H9 (cell line): ENCODE measurements at regions not wholly inside any gene's neighbourhood (a gene's known extent, or its start where the extent isn't known, plus 50 kb on each side); places are given as distances from the start of the nearest gene placed in this dataset.

Source experiments
- DNase-seq: peaks from one replicate; pipeline ENCODE4 v3.0.0-alpha.2; 2017
- H2AFZ ChIP-seq: one replicate; pipeline ENCODE4 v1.6.1; 2013; ENCODE audit warnings: mild to moderate bottlenecking, low read length, control low read depth, moderate library complexity
- H2AK5ac ChIP-seq: 2 replicates; pipeline ENCODE4 v1.6.1; 2013; ENCODE audit warnings: low read length, control low read depth, mixed read lengths; ENCODE audit not compliant: insufficient read length
- H2BK120ac ChIP-seq: one replicate; pipeline ENCODE4 v1.6.1; 2013; ENCODE audit warnings: low read depth, mild to moderate bottlenecking, low read length, control low read depth, inconsistent platforms; ENCODE audit not compliant: poor library complexity, severe bottlenecking
- H2BK12ac ChIP-seq: 2 replicates; pipeline ENCODE4 v1.6.1; 2013; ENCODE audit warnings: low read length, control low read depth, mixed read lengths, low read depth; ENCODE audit not compliant: insufficient read length
- H2BK15ac ChIP-seq: 2 replicates; pipeline ENCODE4 v1.6.1; 2013; ENCODE audit warnings: low read depth, low read length, control low read depth
- H2BK20ac ChIP-seq: one replicate; pipeline ENCODE4 v1.6.1; 2013; ENCODE audit warnings: low read depth, mild to moderate bottlenecking, low read length, control low read depth, inconsistent platforms; ENCODE audit not compliant: poor library complexity, severe bottlenecking
- H2BK5ac ChIP-seq: 2 replicates; pipeline ENCODE4 v1.6.1; 2013; ENCODE audit warnings: low read length, control low read depth, mixed read lengths; ENCODE audit not compliant: insufficient read length
- H3K14ac ChIP-seq: 2 replicates; pipeline ENCODE4 v1.6.1; 2013; ENCODE audit warnings: low read length, control low read depth; ENCODE audit not compliant: insufficient read depth
- H3K18ac ChIP-seq: 2 replicates; pipeline ENCODE4 v1.6.1; 2013; ENCODE audit warnings: low read depth, mild to moderate bottlenecking, mixed read lengths, low read length, control low read depth; ENCODE audit not compliant: insufficient read length
- H3K23ac ChIP-seq: 2 replicates; pipeline ENCODE4 v1.6.1; 2013; ENCODE audit warnings: low read length, control low read depth, mixed read lengths, low read depth; ENCODE audit not compliant: insufficient read length
- H3K23me2 ChIP-seq: 2 replicates; pipeline ENCODE4 v1.6.1; 2013; ENCODE audit warnings: low read depth, mild to moderate bottlenecking, mixed read lengths, low read length, control low read depth; ENCODE audit not compliant: insufficient read length, poor library complexity, severe bottlenecking
- H3K27ac ChIP-seq: 2 replicates; pipeline ENCODE4 v1.5.1; 2013; ENCODE audit warnings: low read length, control low read depth, mixed read lengths, low read depth; ENCODE audit not compliant: insufficient read length
- H3K27me3 ChIP-seq: 2 replicates; pipeline ENCODE4 v1.6.1; 2013; ENCODE audit warnings: low read length, control low read depth, inconsistent platforms; ENCODE audit not compliant: insufficient read depth
- H3K4ac ChIP-seq: 2 replicates; pipeline ENCODE4 v1.6.1; 2013; ENCODE audit warnings: low read depth, mild to moderate bottlenecking, control low read depth, inconsistent platforms, low read length, moderate library complexity
- H3K4me1 ChIP-seq: 2 replicates; pipeline ENCODE4 v1.6.1; 2013; ENCODE audit warnings: low read length, control low read depth, inconsistent platforms; ENCODE audit not compliant: insufficient read depth
- H3K4me2 ChIP-seq: 2 replicates; pipeline ENCODE4 v1.6.1; 2013; ENCODE audit warnings: low read length, control low read depth, mixed read lengths; ENCODE audit not compliant: insufficient read length, insufficient read depth
- H3K56ac ChIP-seq: 2 replicates; pipeline ENCODE4 v1.6.1; 2013; ENCODE audit warnings: low read depth, mild to moderate bottlenecking, mixed read lengths, low read length, control low read depth; ENCODE audit not compliant: insufficient read length
- H3K79me1 ChIP-seq: 2 replicates; pipeline ENCODE4 v1.6.1; 2013; ENCODE audit warnings: low read depth, mild to moderate bottlenecking, moderate library complexity, low read length, control low read depth, inconsistent platforms; ENCODE audit not compliant: insufficient read depth, poor library complexity, severe bottlenecking
- H3K79me2 ChIP-seq: 2 replicates; pipeline ENCODE4 v1.6.1; 2013; ENCODE audit warnings: low read length, control low read depth, inconsistent platforms; ENCODE audit not compliant: insufficient read depth
- H3K9ac ChIP-seq: 2 replicates; pipeline ENCODE4 v1.6.1; 2013; ENCODE audit warnings: low read length, control low read depth, mixed read lengths; ENCODE audit not compliant: insufficient read length; ENCODE audit errors: extremely low read depth
- H3K9me3 ChIP-seq: one replicate; pipeline ENCODE4 v1.6.1; 2013; ENCODE audit warnings: low read depth, low read length, inconsistent platforms; ENCODE audit not compliant: control insufficient read depth
- H3T11ph ChIP-seq: one replicate; pipeline ENCODE4 v1.6.1; 2013; ENCODE audit warnings: mild to moderate bottlenecking, low read length, control low read depth, inconsistent platforms
- H4K20me1 ChIP-seq: one replicate; pipeline ENCODE4 v1.6.1; 2013; ENCODE audit not compliant: control insufficient read depth, insufficient read length, insufficient read depth
- H4K5ac ChIP-seq: 2 replicates; pipeline ENCODE4 v1.6.1; 2013; ENCODE audit warnings: low read depth, mild to moderate bottlenecking, mixed read lengths, low read length, control low read depth; ENCODE audit not compliant: insufficient read length
- H4K8ac ChIP-seq: replicated peaks from 2 replicates; pipeline ENCODE4 v1.6.1; 2013; ENCODE audit warnings: low read length, control low read depth, mixed read lengths, low read depth; ENCODE audit not compliant: insufficient read length
- H4K91ac ChIP-seq: 2 replicates; pipeline ENCODE4 v1.6.1; 2013; ENCODE audit warnings: low read depth, mild to moderate bottlenecking, moderate library complexity, mixed read lengths, low read length, control low read depth; ENCODE audit not compliant: insufficient read length
- H3K27ac Mint-ChIP-seq, 3 experiments: 2 replicates in 2 of 3; 3 replicates in 1 of 3; pipeline ENCODE4 v1.8.0; 2020 to 2021; ENCODE audit warnings: mixed read lengths in 3 of 3, mild to moderate bottlenecking in 1 of 3, moderate library complexity in 1 of 3
- H3K27me3 Mint-ChIP-seq: 2 replicates; pipeline ENCODE4 v1.8.0; 2021; ENCODE audit warnings: low read depth, mild to moderate bottlenecking, moderate library complexity, mixed read lengths
- H3K36me3 Mint-ChIP-seq, 3 experiments: 2 replicates in 2 of 3; 3 replicates in 1 of 3; pipeline ENCODE4 v1.8.0; 2020 to 2021; ENCODE audit warnings: low read depth in 3 of 3, mixed read lengths in 3 of 3; ENCODE audit not compliant: insufficient read depth in 1 of 3
- H3K4me1 Mint-ChIP-seq, 2 experiments: 2 replicates each; pipeline ENCODE4 v1.8.0; 2020; ENCODE audit warnings: mixed read lengths in 2 of 2
- H3K4me3 Mint-ChIP-seq, 2 experiments: 2 replicates in 1 of 2; 3 replicates in 1 of 2; pipeline ENCODE4 v1.8.0; 2020 to 2021; ENCODE audit warnings: mild to moderate bottlenecking in 2 of 2, mixed read lengths in 2 of 2, moderate library complexity in 1 of 2
- H3K9me3 Mint-ChIP-seq, 2 experiments: 2 replicates in 1 of 2; 3 replicates in 1 of 2; pipeline ENCODE4 v1.8.0; 2020; ENCODE audit warnings: mild to moderate bottlenecking in 2 of 2, mixed read lengths in 2 of 2, moderate library complexity in 1 of 2
- CTCF ChIP-seq: fragments of 200-600 bp; sonication (generic); conservative IDR thresholded peaks from 3 replicates; pipeline ENCODE4 v1.8.0; 2021; ENCODE audit warnings: antibody characterized with exemption, mild to moderate bottlenecking
- WGBS: extraction: QIAGEN DNeasy Blood & Tissue Kit; methylation state at CpG from one replicate; pipeline ENCODE4 v1.1.7; 2013; ENCODE audit warnings: missing lambda C conversion rate, low lambda C conversion rate, mixed read lengths; ENCODE audit not compliant: insufficient read length; ENCODE audit errors: extremely low coverage; 5-methylcytosine and 5-hydroxymethylcytosine counted together

GRCh38 chr10:128305601-128306345 is 179.6 kb upstream of the MKI67 start:
- peaks cover 19 to 28% of the 10 kb centered on the region in 2 experiments for H3K9me3 Mint-ChIP-seq
- no peak overlapping the region for H2BK12ac ChIP-seq
- H2AK5ac ChIP-seq = no peak overlapping the region
- H3K79me1 ChIP-seq = no peaks in the 10 kb centered on the region
- peaks cover 7% of the 10 kb centered on the region for H3K27me3 Mint-ChIP-seq
- no peak overlapping the region for H3K4me2 ChIP-seq
- no peak overlapping the region for H4K91ac ChIP-seq
- no peak overlapping the region for H3K18ac ChIP-seq
- H3K27ac Mint-ChIP-seq = no peak overlapping the region; a peak in 1 of 7 replicates
- H3K4me3 Mint-ChIP-seq = no peak overlapping the region
- no peak overlapping the region for H4K5ac ChIP-seq
- TF ChIP-seq CTCF = no peak
- H3K23me2 ChIP-seq = no peaks in the 10 kb centered on the region
- no peak overlapping the region for H3K4ac ChIP-seq
- H2BK15ac ChIP-seq = no peak overlapping the region
- H3K4me1 ChIP-seq = no peaks in the 10 kb centered on the region
- H3K9ac ChIP-seq = no peak overlapping the region
- peaks cover 3 to 11% of the 10 kb centered on the region in 2 experiments; a peak in 2 of 4 replicates for H3K4me1 Mint-ChIP-seq
- no peak overlapping the region for H3K56ac ChIP-seq
- H3K23ac ChIP-seq = no peak overlapping the region
- H2BK120ac ChIP-seq = no peak overlapping the region
- H3K79me2 ChIP-seq = no peaks in the 10 kb centered on the region
- DNase-seq = no peak
- no peak overlapping the region for H4K8ac ChIP-seq
- H4K20me1 ChIP-seq = no peaks in the 10 kb centered on the region
- no CpG with 5 or more reads among the region's 17 CpGs for WGBS
- H2BK20ac ChIP-seq = no peak overlapping the region
- no peak overlapping the region for H2AFZ ChIP-seq
- peaks cover 4 to 21% (median 14%) of the 10 kb centered on the region in 3 experiments; a peak in 6 of 7 replicates for H3K36me3 Mint-ChIP-seq
- no peak overlapping the region for H3K27ac ChIP-seq
- no peak overlapping the region for H3K14ac ChIP-seq
- no peaks in the 10 kb centered on the region for H3K27me3 ChIP-seq
- no peak overlapping the region for H2BK5ac ChIP-seq
- peaks cover 5% of the 10 kb centered on the region for H3K9me3 ChIP-seq
- no peak overlapping the region for H3T11ph ChIP-seq
